Glutamatergic neuron (in vitro differentiated cells): ENCODE measurements at regions not wholly inside any gene's neighbourhood (a gene's known extent, or its start where the extent isn't known, plus 50 kb on each side); places are given as distances from the start of the nearest gene placed in this dataset.

Experiments
- DNase-seq: peaks from one replicate; pipeline ENCODE4 v3.0.0; 2022
- H3K27ac Mint-ChIP-seq: one replicate; pipeline ENCODE4 v1.8.0; 2020; ENCODE audit warnings: mild to moderate bottlenecking, mixed read lengths, inconsistent platforms; ENCODE audit not compliant: unreplicated experiment
- H3K27me3 Mint-ChIP-seq: one replicate; pipeline ENCODE4 v1.8.0; 2020; ENCODE audit warnings: mild to moderate bottlenecking, moderate library complexity, mixed read lengths, inconsistent platforms; ENCODE audit not compliant: unreplicated experiment
- H3K36me3 Mint-ChIP-seq: one replicate; pipeline ENCODE4 v1.8.0; 2020; ENCODE audit warnings: mild to moderate bottlenecking, mixed read lengths, inconsistent platforms; ENCODE audit not compliant: unreplicated experiment
- H3K4me1 Mint-ChIP-seq: one replicate; pipeline ENCODE4 v1.8.0; 2020; ENCODE audit warnings: mild to moderate bottlenecking, low read depth, mixed read lengths, inconsistent platforms; ENCODE audit not compliant: unreplicated experiment
- H3K4me3 Mint-ChIP-seq: one replicate; pipeline ENCODE4 v1.8.0; 2020; ENCODE audit warnings: mild to moderate bottlenecking, mixed read lengths, inconsistent platforms; ENCODE audit not compliant: unreplicated experiment
- H3K9me3 Mint-ChIP-seq: one replicate; pipeline ENCODE4 v1.8.0; 2020; ENCODE audit warnings: mild to moderate bottlenecking, moderate library complexity, mixed read lengths, inconsistent platforms; ENCODE audit not compliant: unreplicated experiment
- TF ChIP-seq, protein P1 (sequence below): fragments of 200-600 bp; sonication (generic); IDR thresholded peaks from one replicate; pipeline ENCODE4 v1.5.0; 2021; ENCODE audit not compliant: partially characterized antibody, unreplicated experiment

DNA sequence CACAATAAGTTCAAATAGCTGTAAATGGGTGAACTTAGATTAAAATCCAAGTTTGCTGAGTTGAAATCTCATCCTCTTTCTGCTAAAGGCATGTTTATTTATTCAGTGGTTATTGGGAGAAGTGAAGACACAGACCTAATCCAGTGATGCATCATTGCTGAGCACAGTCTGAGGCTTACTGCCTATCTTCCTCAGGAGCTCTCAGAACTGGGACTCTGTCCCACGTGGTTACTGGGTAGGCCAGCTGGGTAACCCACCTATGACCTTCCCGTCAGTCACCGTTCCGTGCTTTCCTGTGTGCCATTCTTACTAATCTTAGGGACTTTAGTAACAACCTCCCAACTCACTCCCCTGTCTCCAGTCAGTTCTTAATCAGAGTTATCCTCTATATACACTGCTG is 226.8 kb upstream of the ATP10B start:
- Mint-ChIP-seq H3K36me3 (no peaks in the 10 kb centered on the region), H3K9me3 (peaks cover 2% of the 10 kb centered on the region)

GRCh38 chr5:161077936-161078545 is 226.0 kb upstream of the ATP10B start:
- H3K4me3 Mint-ChIP-seq = no peak overlapping the region
- TF ChIP-seq, protein P1, sequence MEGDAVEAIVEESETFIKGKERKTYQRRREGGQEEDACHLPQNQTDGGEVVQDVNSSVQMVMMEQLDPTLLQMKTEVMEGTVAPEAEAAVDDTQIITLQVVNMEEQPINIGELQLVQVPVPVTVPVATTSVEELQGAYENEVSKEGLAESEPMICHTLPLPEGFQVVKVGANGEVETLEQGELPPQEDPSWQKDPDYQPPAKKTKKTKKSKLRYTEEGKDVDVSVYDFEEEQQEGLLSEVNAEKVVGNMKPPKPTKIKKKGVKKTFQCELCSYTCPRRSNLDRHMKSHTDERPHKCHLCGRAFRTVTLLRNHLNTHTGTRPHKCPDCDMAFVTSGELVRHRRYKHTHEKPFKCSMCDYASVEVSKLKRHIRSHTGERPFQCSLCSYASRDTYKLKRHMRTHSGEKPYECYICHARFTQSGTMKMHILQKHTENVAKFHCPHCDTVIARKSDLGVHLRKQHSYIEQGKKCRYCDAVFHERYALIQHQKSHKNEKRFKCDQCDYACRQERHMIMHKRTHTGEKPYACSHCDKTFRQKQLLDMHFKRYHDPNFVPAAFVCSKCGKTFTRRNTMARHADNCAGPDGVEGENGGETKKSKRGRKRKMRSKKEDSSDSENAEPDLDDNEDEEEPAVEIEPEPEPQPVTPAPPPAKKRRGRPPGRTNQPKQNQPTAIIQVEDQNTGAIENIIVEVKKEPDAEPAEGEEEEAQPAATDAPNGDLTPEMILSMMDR = no peak

More for the DNA sequence above, 226.8 kb upstream of the ATP10B start:
- Mint-ChIP-seq H3K4me1 (no peaks in the 10 kb centered on the region), H3K27me3 (peaks cover 2% of the 10 kb centered on the region), H3K27ac (no peak overlapping the region), H3K4me3 (no peak overlapping the region)
- TF ChIP-seq, protein P1 = no peak
- DNase-seq = no peak

DNA sequence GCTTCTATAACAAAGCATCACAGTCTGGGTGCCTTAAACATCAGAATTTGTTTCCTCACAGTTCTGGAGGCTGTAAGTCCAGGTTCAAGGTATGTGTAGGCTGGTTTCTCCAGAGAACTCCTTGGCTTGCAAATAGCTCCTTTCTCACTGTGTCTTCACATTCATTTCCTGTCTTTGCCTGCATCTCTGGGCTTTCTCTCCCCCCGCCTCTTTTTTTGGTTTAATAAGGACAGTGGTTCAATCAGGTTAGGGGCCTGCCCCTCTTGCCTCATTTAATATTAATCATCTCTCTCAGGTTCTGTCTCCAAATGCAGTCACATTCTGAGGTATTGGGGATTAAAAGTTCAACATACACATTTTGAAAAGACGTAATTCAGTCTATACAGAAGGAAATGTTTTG is 225.5 kb upstream of the ATP10B start:
- DNase-seq = no peak
- TF ChIP-seq, protein P1 = no peak
- peaks cover 2% of the 10 kb centered on the region for H3K9me3 Mint-ChIP-seq
- H3K4me1 Mint-ChIP-seq = no peaks in the 10 kb centered on the region
- no peak overlapping the region for H3K27ac Mint-ChIP-seq
- H3K36me3 Mint-ChIP-seq = no peaks in the 10 kb centered on the region
- peaks cover 2% of the 10 kb centered on the region for H3K27me3 Mint-ChIP-seq
- H3K4me3 Mint-ChIP-seq = no peak overlapping the region

More at GRCh38 chr5:161077936-161078545, 226.0 kb upstream of the ATP10B start:
- Mint-ChIP-seq H3K27me3 (peaks cover 2% of the 10 kb centered on the region), H3K9me3 (peaks cover 2% of the 10 kb centered on the region), H3K4me1 (no peaks in the 10 kb centered on the region), H3K36me3 (no peaks in the 10 kb centered on the region), H3K27ac (no peak overlapping the region)
- no peak for DNase-seq

GRCh38 chr5:161064781-161065180 is 212.8 kb upstream of the ATP10B start:
- no peak overlapping the region for H3K27ac Mint-ChIP-seq
- TF ChIP-seq, protein P1 = no peak
- no peaks in the 10 kb centered on the region for H3K27me3 Mint-ChIP-seq
- H3K4me3 Mint-ChIP-seq = no peak overlapping the region
- no peaks in the 10 kb centered on the region for H3K4me1 Mint-ChIP-seq
- no peak for DNase-seq
- no peaks in the 10 kb centered on the region for H3K9me3 Mint-ChIP-seq
- no peaks in the 10 kb centered on the region for H3K36me3 Mint-ChIP-seq

DNA sequence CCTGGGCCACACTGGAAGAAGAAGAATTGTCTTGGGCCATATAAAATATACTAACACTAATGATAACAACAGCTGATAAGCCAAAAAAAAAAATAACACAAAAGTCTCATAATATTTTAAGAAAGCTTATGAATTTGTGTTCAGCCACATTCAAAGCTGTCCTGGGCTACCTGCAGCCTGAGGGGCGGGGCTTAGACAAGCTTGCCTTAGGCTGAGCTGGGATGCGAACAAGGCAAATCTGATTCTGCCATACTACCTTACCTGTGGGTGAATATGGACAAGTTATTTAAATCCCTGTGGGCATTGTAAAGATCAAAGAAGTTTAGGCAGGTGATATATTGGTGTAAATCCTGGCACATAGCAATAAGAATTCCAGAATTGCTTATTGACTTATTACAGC is 212.3 kb upstream of the ATP10B start:
- DNase-seq = no peak
- Mint-ChIP-seq H3K27me3 (peaks cover under 1% of the 10 kb centered on the region), H3K36me3 (no peaks in the 10 kb centered on the region), H3K4me3 (no peak overlapping the region), H3K9me3 (no peaks in the 10 kb centered on the region), H3K4me1 (peaks cover under 1% of the 10 kb centered on the region), H3K27ac (no peak overlapping the region)
- TF ChIP-seq, protein P1 = no peak
